A549 (cell line): ENCODE measurements at regions not wholly inside any gene's neighbourhood (a gene's known extent, or its start where the extent isn't known, plus 50 kb on each side); places are given as distances from the start of the nearest gene placed in this dataset.

Source experiments
- ATAC-seq, 2 experiments: fragments of 200-7000 bp in 1 of 2; fragments of >200 bp in 1 of 2; cut with Nextera tagmentation in 1 of 2; cut with Tn5 transposase in 1 of 2; 3 replicates each; pipeline versions ENCODE4 v1.8.0 to v1.9.1; 2018 to 2020; ENCODE audit warnings: mild to moderate bottlenecking in 1 of 2, moderate library complexity in 1 of 2
- CTCF ChIA-PET: fragments of 300-600 bp; sonication (Branson Sonifier 250); formaldehyde crosslinking; extraction: SDS; loops from one replicate; lab custom pipeline; 2021; ENCODE audit warnings: antibody characterized with exemption, inconsistent platforms; lab: Yijun Ruan, JAX
- POLR2A ChIA-PET: fragments of 350-600 bp; formaldehyde crosslinking; extraction: SDS; loops from one replicate; lab custom pipeline; 2021; ENCODE audit warnings: antibody characterized with exemption, inconsistent platforms; lab: Yijun Ruan, JAX
- DNase-seq, 2 experiments: peaks; one replicate each; pipeline versions ENCODE4 v3.0.0 to v3.0.0-alpha.2; 2011 to 2016; ENCODE audit warnings: low read depth in 1 of 2, low spot score in 1 of 2
- FAIRE-seq: peaks from 2 replicates; lab custom pipeline; 2011; peaks lifted over from hg19 to GRCh38; lab: Jason Lieb, UNC
- H3K27ac ChIP-seq, 2 experiments: fragments of >200 bp; sonication (Bioruptor Twin); formaldehyde crosslinking; 3 replicates each; pipeline ENCODE4 v1.5.1; 2016 to 2017
- H3K4me1 ChIP-seq: fragments of >200 bp; sonication (Bioruptor Twin); formaldehyde crosslinking; 3 replicates; pipeline ENCODE4 v1.6.1; 2016
- H3K4me2 ChIP-seq: fragments of >200 bp; sonication (Bioruptor Twin); formaldehyde crosslinking; 3 replicates; pipeline ENCODE4 v1.6.1; 2016
- H3K4me3 ChIP-seq: fragments of >200 bp; sonication (Bioruptor Twin); formaldehyde crosslinking; 3 replicates; pipeline ENCODE4 v1.5.1; 2016
- H3K9me3 ChIP-seq: fragments of >200 bp; sonication (Bioruptor Twin); formaldehyde crosslinking; 3 replicates; pipeline ENCODE4 v1.6.1; 2016
- ATOH8 ChIP-seq: fragments of 250-450 bp; sonication (Bioruptor Pico); IDR thresholded peaks from 2 replicates; pipeline ENCODE4 v1.5.0; 2020; ENCODE audit warnings: low read depth, mild to moderate bottlenecking, moderate library complexity
- CBX2 ChIP-seq: fragments of 200-600 bp; sonication (generic); IDR thresholded peaks from 2 replicates; pipeline ENCODE4 v1.6.1; 2016; ENCODE audit warnings: low read depth, mild to moderate bottlenecking, borderline replicate concordance
- CBX8 ChIP-seq: fragments of 200-600 bp; sonication (generic); IDR thresholded peaks from 2 replicates; pipeline ENCODE4 v1.6.1; 2016
- CHD2 ChIP-seq: fragments of 150-350 bp; IDR thresholded peaks from 2 replicates; pipeline ENCODE4 v1.6.1; 2014; ENCODE audit warnings: low read length; ENCODE audit not compliant: partially characterized antibody
- CTCF ChIP-seq: fragments of >200 bp; sonication (Bioruptor Twin); formaldehyde crosslinking; IDR thresholded peaks from 3 replicates; pipeline ENCODE4 v1.5.1; 2016
- E2F6 ChIP-seq: IDR thresholded peaks from 2 replicates; pipeline ENCODE4 v1.6.1; 2012; ENCODE audit warnings: low read depth, borderline replicate concordance
- EHF ChIP-seq: fragments of 250-450 bp; sonication (Bioruptor Pico); IDR thresholded peaks from 2 replicates; pipeline ENCODE4 v1.5.0; 2020; ENCODE audit warnings: mild to moderate bottlenecking
- EP300 ChIP-seq, 2 experiments: fragments of >200 bp; sonication (Bioruptor Twin); formaldehyde crosslinking; IDR thresholded peaks; 2 replicates in 1 of 2; 3 replicates in 1 of 2; pipeline ENCODE4 v1.6.1; 2016 to 2017
- HES2 ChIP-seq: fragments of >200 bp; sonication (Bioruptor Twin); formaldehyde crosslinking; IDR thresholded peaks from 2 replicates; pipeline ENCODE4 v1.6.1; 2016
- HEYL ChIP-seq: fragments of 250-450 bp; sonication (Bioruptor Pico); IDR thresholded peaks from 2 replicates; pipeline ENCODE4 v1.8.0; 2021; ENCODE audit warnings: mild to moderate bottlenecking, moderate library complexity
- HOXB13 ChIP-seq: fragments of 250-450 bp; sonication (Bioruptor Pico); IDR thresholded peaks from 2 replicates; pipeline ENCODE4 v1.5.0; 2020; ENCODE audit warnings: low read depth, mild to moderate bottlenecking, moderate library complexity
- HOXB5 ChIP-seq: fragments of 250-450 bp; sonication (Bioruptor Pico); IDR thresholded peaks from 2 replicates; pipeline ENCODE4 v1.5.0; 2020; ENCODE audit warnings: mild to moderate bottlenecking, moderate library complexity
- JUN ChIP-seq, 2 experiments: fragments of >200 bp; sonication (Bioruptor Twin); formaldehyde crosslinking; IDR thresholded peaks; 2 replicates in 1 of 2; 3 replicates in 1 of 2; pipeline ENCODE4 v1.6.1; 2016 to 2017
- MAFK ChIP-seq: fragments of 450-650 bp; IDR thresholded peaks from 2 replicates; pipeline ENCODE4 v1.6.1; 2014; ENCODE audit not compliant: partially characterized antibody
- MYC ChIP-seq: IDR thresholded peaks from 2 replicates; pipeline ENCODE4 v1.6.1; 2012; ENCODE audit warnings: mild to moderate bottlenecking, inconsistent platforms, low read length, improper control_type of control experiment, borderline replicate concordance
- NR3C1 ChIP-seq: fragments of >200 bp; sonication (Bioruptor Twin); formaldehyde crosslinking; IDR thresholded peaks from 3 replicates; pipeline ENCODE4 v1.6.1; 2017
- PBX3 ChIP-seq: IDR thresholded peaks from 2 replicates; pipeline ENCODE4 v1.6.1; 2012
- PHF8 ChIP-seq: fragments of 200-600 bp; sonication (generic); IDR thresholded peaks from 2 replicates; pipeline ENCODE4 v1.6.1; 2016; ENCODE audit warnings: low read depth, mild to moderate bottlenecking, antibody characterized with exemption, moderate library complexity, borderline replicate concordance
- POLR2A ChIP-seq: IDR thresholded peaks from 2 replicates; pipeline ENCODE4 v1.6.1; 2012; ENCODE audit warnings: mild to moderate bottlenecking, low read length
- RAD21 ChIP-seq, 2 experiments: fragments of >200 bp in 1 of 2; sonication (Bioruptor Twin) in 1 of 2; formaldehyde crosslinking in 1 of 2; IDR thresholded peaks in 1 of 2; conservative IDR thresholded peaks in 1 of 2; 2 replicates in 1 of 2; 3 replicates in 1 of 2; pipeline ENCODE4 v1.6.1; 2012 to 2018; ENCODE audit warnings: inconsistent platforms in 1 of 2
- RFX5 ChIP-seq: fragments of 450-650 bp; IDR thresholded peaks from 2 replicates; pipeline ENCODE4 v1.7.1; 2014; ENCODE audit warnings: antibody characterized with exemption, mild to moderate bottlenecking, moderate library complexity
- RNF2 ChIP-seq: fragments of 200-600 bp; sonication (generic); IDR thresholded peaks from 2 replicates; pipeline ENCODE4 v1.6.1; 2016; ENCODE audit warnings: low read depth, mild to moderate bottlenecking, antibody characterized with exemption, moderate library complexity, borderline replicate concordance
- SMC3 ChIP-seq: fragments of >200 bp; sonication (Bioruptor Twin); formaldehyde crosslinking; IDR thresholded peaks from 3 replicates; pipeline ENCODE4 v1.6.1; 2018; ENCODE audit warnings: inconsistent platforms
- ZC3H11A ChIP-seq: fragments of 450-650 bp; IDR thresholded peaks from 2 replicates; pipeline ENCODE4 v1.6.1; 2014; ENCODE audit warnings: antibody characterized with exemption, mild to moderate bottlenecking
- ZSCAN20 ChIP-seq: fragments of 250-450 bp; sonication (Bioruptor Pico); IDR thresholded peaks from 2 replicates; pipeline ENCODE4 v1.8.0; 2022; ENCODE audit warnings: mild to moderate bottlenecking, moderate library complexity
- WGBS: methylation state at CpG from one replicate; pipeline ENCODE4 v1.1.6; 2017; ENCODE audit errors: missing lambda C conversion rate; 5-methylcytosine and 5-hydroxymethylcytosine counted together

- Histone ChIP-seq H3K4me1 (no peaks in the 10 kb centered on the region), H3K9me3 (no peaks in the 10 kb centered on the region), H3K4me2 (no peak overlapping the region), H3K27ac (no peak overlapping the region), H3K4me3 (no peak overlapping the region)
- WGBS = 9% methylated on average over 2 of the region's 2 CpGs
- no peak for DNase-seq
- TF ChIP-seq EP300 (IDR thresholded peaks at IDR 0.05) (no peak), RNF2 (no peak), HOXB5 (no peak), E2F6 (no peak), ZSCAN20 (CRISPR knock-in tag) (no peak), JUN (IDR thresholded peaks at IDR 0.05) (no peak), PHF8 (no peak), MAFK (no peak)
- POLR2A ChIA-PET = no interaction called here
- CTCF ChIA-PET = no interaction called here
- no peak for ATAC-seq
- FAIRE-seq = no peak
Measured at GRCh38 chr16:6343157-6343556, 989.5 kb upstream of the RBFOX1 start.

GRCh38 chr16:6341981-6342380 is 990.7 kb upstream of the RBFOX1 start:
- no peak for ATAC-seq
- POLR2A ChIA-PET = no interaction called here
- H3K4me1 ChIP-seq = no peaks in the 10 kb centered on the region
- 0% methylated on average over 3 of the region's 3 CpGs for WGBS
- no peak for DNase-seq
- TF ChIP-seq JUN (IDR thresholded peaks at IDR 0.05) (no peak), RAD21 (conservative IDR thresholded peaks at IDR 0.05 in 1 of 2, IDR thresholded peaks at IDR 0.05 in 1 of 2) (no peak), MYC (no peak), CHD2 (no peak), EHF (CRISPR knock-in tag) (no peak), PBX3 (no peak)
- FAIRE-seq = no peak
- H3K9me3 ChIP-seq = no peaks in the 10 kb centered on the region
- H3K27ac ChIP-seq = no peak overlapping the region
- CTCF ChIA-PET = no interaction called here
- H3K4me3 ChIP-seq = no peak overlapping the region
- no peak overlapping the region for H3K4me2 ChIP-seq

- H3K4me1 ChIP-seq = no peaks in the 10 kb centered on the region
- WGBS = 25% methylated on average over 6 of the region's 6 CpGs
- no peak for FAIRE-seq
- peak in 1 of 2 experiments; percentile 54; a peak in 1 of 6 replicates for ATAC-seq
- no peak overlapping the region for H3K4me3 ChIP-seq
- no peak overlapping the region for H3K27ac ChIP-seq
- POLR2A ChIA-PET = no interaction called here
- TF ChIP-seq CBX8 (no peak), POLR2A (no peak), CTCF (no peak; the same call in 2 of the 3 replicates), NR3C1 (no peak), EHF (CRISPR knock-in tag) (no peak), RAD21 (conservative IDR thresholded peaks at IDR 0.05 in 1 of 2, IDR thresholded peaks at IDR 0.05 in 1 of 2) (no peak), EP300 (IDR thresholded peaks at IDR 0.05) (no peak), ZC3H11A (no peak), RNF2 (no peak), RFX5 (no peak), HES2 (no peak), HOXB13 (CRISPR knock-in tag) (no peak), ATOH8 (CRISPR knock-in tag) (no peak), CBX2 (no peak), MYC (no peak), SMC3 (no peak), HEYL (CRISPR knock-in tag) (no peak)
- CTCF ChIA-PET = no interaction called here
- H3K4me2 ChIP-seq = no peak overlapping the region
- no peaks in the 10 kb centered on the region; the same call in 2 of the 3 replicates for H3K9me3 ChIP-seq
- peak; percentile 4 to 43 for DNase-seq
Measured at GRCh38 chr16:6335072-6335471, 997.6 kb upstream of the RBFOX1 start.
